WI38 (cell line): ENCODE measurements at regions not wholly inside any gene's neighbourhood (a gene's known extent, or its start where the extent isn't known, plus 50 kb on each side); places are given as distances from the start of the nearest gene placed in this dataset.

ENCODE experiments used
- H3K4me3 ChIP-seq: 2 replicates; pipeline ENCODE4 v1.5.1; 2011; ENCODE audit warnings: low read depth, mild to moderate bottlenecking, control low read depth, low read length
- CTCF ChIP-seq: IDR thresholded peaks from 2 replicates; pipeline ENCODE4 v1.5.1; 2012; ENCODE audit warnings: low read depth, mild to moderate bottlenecking, control low read depth, low read length

- no peak overlapping the region for H3K4me3 ChIP-seq
- no peak for TF ChIP-seq CTCF
Measured at GRCh38 chr15:81865850-81866537, 179.8 kb downstream of the MEX3B start.

- no peak overlapping the region for H3K4me3 ChIP-seq
Measured at GRCh38 chr15:81863162-81863561, 182.7 kb downstream of the MEX3B start.

GRCh38 chr15:81859737-81860516 is 185.9 kb downstream of the MEX3B start:
- TF ChIP-seq CTCF: no peak
- no peak overlapping the region for H3K4me3 ChIP-seq

More at GRCh38 chr15:81863162-81863561, 182.7 kb downstream of the MEX3B start:
- no peak for TF ChIP-seq CTCF

GRCh38 chr15:81858586-81858985 is 187.2 kb downstream of the MEX3B start:
- no peak overlapping the region for H3K4me3 ChIP-seq
- TF ChIP-seq CTCF: no peak

- H3K4me3 ChIP-seq: no peak overlapping the region
- TF ChIP-seq CTCF: no peak
Measured at GRCh38 chr15:81858136-81858535, 187.7 kb downstream of the MEX3B start.

- no peak for TF ChIP-seq CTCF
- no peak overlapping the region for H3K4me3 ChIP-seq
Measured at GRCh38 chr15:81856634-81857026, 189.2 kb downstream of the MEX3B start.

GRCh38 chr15:81856001-81856633 is 189.7 kb downstream of the MEX3B start:
- no peak for TF ChIP-seq CTCF
- H3K4me3 ChIP-seq: no peak overlapping the region
